Thoracic aorta (tissue), 2 donors: ENCODE measurements at regions not wholly inside any gene's neighbourhood (a gene's known extent, or its start where the extent isn't known, plus 50 kb on each side); places are given as distances from the start of the nearest gene placed in this dataset.

Source experiments
- ATAC-seq: fragments of 150-250 bp; one replicate; pipeline ENCODE4 v1.8.0; 2017; ENCODE audit warnings: low read depth; ENCODE audit not compliant: insufficient number of reproducible peaks, low FRiP score
- DNase-seq: peaks from one replicate; pipeline ENCODE4 v3.0.0-alpha.2; 2020; ENCODE audit warnings: low spot score
- H3K27ac ChIP-seq, 2 donors: fragments of 200-600 bp; sonication (generic); 1 replicate in 1 of 2; 2 replicates in 1 of 2; pipeline ENCODE4 v1.5.1; 2016; ENCODE audit warnings: mild to moderate bottlenecking in 2 of 2, moderate library complexity in 2 of 2
- H3K27me3 ChIP-seq: fragments of 200-600 bp; sonication (generic); replicated peaks from 2 replicates; pipeline ENCODE4 v1.6.0; 2016; ENCODE audit warnings: mild to moderate bottlenecking; ENCODE audit not compliant: insufficient read depth
- H3K36me3 ChIP-seq: fragments of 200-600 bp; sonication (generic); one replicate; pipeline ENCODE4 v1.5.1; 2016
- H3K4me1 ChIP-seq, 2 donors: fragments of 200-600 bp; sonication (generic); 1 replicate in 1 of 2; 2 replicates in 1 of 2; pipeline versions ENCODE4 v1.5.1 to v1.6.0; 2016; ENCODE audit warnings: low read depth in 2 of 2, mild to moderate bottlenecking in 1 of 2; ENCODE audit not compliant: control insufficient read depth in 1 of 2
- H3K4me3 ChIP-seq: fragments of 200-600 bp; sonication (generic); 2 replicates; pipeline ENCODE4 v1.5.1; 2016; ENCODE audit warnings: mild to moderate bottlenecking
- H3K9me3 ChIP-seq: fragments of 200-600 bp; sonication (generic); 2 replicates; pipeline ENCODE4 v1.5.1; 2016
- CTCF ChIP-seq: fragments of 200-600 bp; sonication (generic); IDR thresholded peaks from one replicate; pipeline ENCODE4 v1.5.1; 2019; ENCODE audit warnings: antibody characterized with exemption

GRCh38 chr2:129113776-129114175 is 795.1 kb upstream of the HS6ST1 start:
- no peak overlapping the region for H3K27ac ChIP-seq
- H3K4me1 ChIP-seq = peaks cover 5 to 15% of the 10 kb centered on the region in 2 donors
- ATAC-seq (no peak), DNase-seq (no peak)
- no peak for TF ChIP-seq CTCF
- H3K27me3 ChIP-seq = no peaks in the 10 kb centered on the region
- no peak overlapping the region for H3K4me3 ChIP-seq
- H3K36me3 ChIP-seq = no peaks in the 10 kb centered on the region
- H3K9me3 ChIP-seq = no peaks in the 10 kb centered on the region

- no peaks in the 10 kb centered on the region for H3K36me3 ChIP-seq
- no peak overlapping the region for H3K4me3 ChIP-seq
- H3K27me3 ChIP-seq = no peaks in the 10 kb centered on the region
- ATAC-seq (peak; percentile 76), DNase-seq (no peak)
- H3K4me1 ChIP-seq = peaks cover 5 to 15% of the 10 kb centered on the region in 2 donors
- H3K27ac ChIP-seq = peak overlapping the region; percentile 43 to 50
- TF ChIP-seq CTCF = no peak
- H3K9me3 ChIP-seq = no peaks in the 10 kb centered on the region
Measured at GRCh38 chr2:129117434-129117833, 798.8 kb upstream of the HS6ST1 start.

GRCh38 chr2:129118296-129118695 is 799.6 kb upstream of the HS6ST1 start:
- Histone ChIP-seq H3K27ac (peak overlapping the region in 1 of 2 donors; percentile 50), H3K27me3 (no peaks in the 10 kb centered on the region), H3K36me3 (no peaks in the 10 kb centered on the region), H3K4me3 (no peak overlapping the region), H3K9me3 (no peaks in the 10 kb centered on the region), H3K4me1 (peaks cover 5 to 15% of the 10 kb centered on the region in 2 donors)
- ATAC-seq (no peak), DNase-seq (no peak)
- no peak for TF ChIP-seq CTCF

GRCh38 chr2:129129087-129129486 is 810.4 kb upstream of the HS6ST1 start:
- Histone ChIP-seq H3K36me3 (no peaks in the 10 kb centered on the region), H3K4me3 (no peak overlapping the region), H3K4me1 (peaks cover 0 to 18% of the 10 kb centered on the region in 2 donors), H3K27ac (peak overlapping the region in 1 of 2 donors; percentile 26), H3K27me3 (no peaks in the 10 kb centered on the region), H3K9me3 (no peaks in the 10 kb centered on the region)
- TF ChIP-seq CTCF = no peak
- ATAC-seq (no peak), DNase-seq (no peak)

GRCh38 chr2:129133692-129134641 is 815.3 kb upstream of the HS6ST1 start:
- ATAC-seq = no peak

More at GRCh38 chr2:129133692-129134641, 815.3 kb upstream of the HS6ST1 start:
- peaks cover 0 to 10% of the 10 kb centered on the region in 2 donors for H3K4me1 ChIP-seq
- H3K4me3 ChIP-seq = no peak overlapping the region
- no peak for TF ChIP-seq CTCF
- H3K27ac ChIP-seq = no peak overlapping the region
- no peaks in the 10 kb centered on the region for H3K36me3 ChIP-seq
- H3K27me3 ChIP-seq = no peaks in the 10 kb centered on the region
- no peak for DNase-seq
- H3K9me3 ChIP-seq = no peaks in the 10 kb centered on the region
